H9 (cell line): ENCODE measurements at regions not wholly inside any gene's neighbourhood (a gene's known extent, or its start where the extent isn't known, plus 50 kb on each side); places are given as distances from the start of the nearest gene placed in this dataset.

Experiments
- DNase-seq: peaks from one replicate; pipeline ENCODE4 v3.0.0-alpha.2; 2017
- H2AFZ ChIP-seq: one replicate; pipeline ENCODE4 v1.6.1; 2013; ENCODE audit warnings: mild to moderate bottlenecking, low read length, control low read depth, moderate library complexity
- H2AK5ac ChIP-seq: 2 replicates; pipeline ENCODE4 v1.6.1; 2013; ENCODE audit warnings: low read length, control low read depth, mixed read lengths; ENCODE audit not compliant: insufficient read length
- H2BK120ac ChIP-seq: one replicate; pipeline ENCODE4 v1.6.1; 2013; ENCODE audit warnings: low read depth, mild to moderate bottlenecking, low read length, control low read depth, inconsistent platforms; ENCODE audit not compliant: poor library complexity, severe bottlenecking
- H2BK12ac ChIP-seq: 2 replicates; pipeline ENCODE4 v1.6.1; 2013; ENCODE audit warnings: low read length, control low read depth, mixed read lengths, low read depth; ENCODE audit not compliant: insufficient read length
- H2BK15ac ChIP-seq: 2 replicates; pipeline ENCODE4 v1.6.1; 2013; ENCODE audit warnings: low read depth, low read length, control low read depth
- H2BK20ac ChIP-seq: one replicate; pipeline ENCODE4 v1.6.1; 2013; ENCODE audit warnings: low read depth, mild to moderate bottlenecking, low read length, control low read depth, inconsistent platforms; ENCODE audit not compliant: poor library complexity, severe bottlenecking
- H2BK5ac ChIP-seq: 2 replicates; pipeline ENCODE4 v1.6.1; 2013; ENCODE audit warnings: low read length, control low read depth, mixed read lengths; ENCODE audit not compliant: insufficient read length
- H3K14ac ChIP-seq: 2 replicates; pipeline ENCODE4 v1.6.1; 2013; ENCODE audit warnings: low read length, control low read depth; ENCODE audit not compliant: insufficient read depth
- H3K18ac ChIP-seq: 2 replicates; pipeline ENCODE4 v1.6.1; 2013; ENCODE audit warnings: low read depth, mild to moderate bottlenecking, mixed read lengths, low read length, control low read depth; ENCODE audit not compliant: insufficient read length
- H3K23ac ChIP-seq: 2 replicates; pipeline ENCODE4 v1.6.1; 2013; ENCODE audit warnings: low read length, control low read depth, mixed read lengths, low read depth; ENCODE audit not compliant: insufficient read length
- H3K23me2 ChIP-seq: 2 replicates; pipeline ENCODE4 v1.6.1; 2013; ENCODE audit warnings: low read depth, mild to moderate bottlenecking, mixed read lengths, low read length, control low read depth; ENCODE audit not compliant: insufficient read length, poor library complexity, severe bottlenecking
- H3K27ac ChIP-seq: 2 replicates; pipeline ENCODE4 v1.5.1; 2013; ENCODE audit warnings: low read length, control low read depth, mixed read lengths, low read depth; ENCODE audit not compliant: insufficient read length
- H3K27me3 ChIP-seq: 2 replicates; pipeline ENCODE4 v1.6.1; 2013; ENCODE audit warnings: low read length, control low read depth, inconsistent platforms; ENCODE audit not compliant: insufficient read depth
- H3K4ac ChIP-seq: 2 replicates; pipeline ENCODE4 v1.6.1; 2013; ENCODE audit warnings: low read depth, mild to moderate bottlenecking, control low read depth, inconsistent platforms, low read length, moderate library complexity
- H3K4me1 ChIP-seq: 2 replicates; pipeline ENCODE4 v1.6.1; 2013; ENCODE audit warnings: low read length, control low read depth, inconsistent platforms; ENCODE audit not compliant: insufficient read depth
- H3K4me2 ChIP-seq: 2 replicates; pipeline ENCODE4 v1.6.1; 2013; ENCODE audit warnings: low read length, control low read depth, mixed read lengths; ENCODE audit not compliant: insufficient read length, insufficient read depth
- H3K56ac ChIP-seq: 2 replicates; pipeline ENCODE4 v1.6.1; 2013; ENCODE audit warnings: low read depth, mild to moderate bottlenecking, mixed read lengths, low read length, control low read depth; ENCODE audit not compliant: insufficient read length
- H3K79me1 ChIP-seq: 2 replicates; pipeline ENCODE4 v1.6.1; 2013; ENCODE audit warnings: low read depth, mild to moderate bottlenecking, moderate library complexity, low read length, control low read depth, inconsistent platforms; ENCODE audit not compliant: insufficient read depth, poor library complexity, severe bottlenecking
- H3K79me2 ChIP-seq: 2 replicates; pipeline ENCODE4 v1.6.1; 2013; ENCODE audit warnings: low read length, control low read depth, inconsistent platforms; ENCODE audit not compliant: insufficient read depth
- H3K9ac ChIP-seq: 2 replicates; pipeline ENCODE4 v1.6.1; 2013; ENCODE audit warnings: low read length, control low read depth, mixed read lengths; ENCODE audit not compliant: insufficient read length; ENCODE audit errors: extremely low read depth
- H3K9me3 ChIP-seq: one replicate; pipeline ENCODE4 v1.6.1; 2013; ENCODE audit warnings: low read depth, low read length, inconsistent platforms; ENCODE audit not compliant: control insufficient read depth
- H3T11ph ChIP-seq: one replicate; pipeline ENCODE4 v1.6.1; 2013; ENCODE audit warnings: mild to moderate bottlenecking, low read length, control low read depth, inconsistent platforms
- H4K20me1 ChIP-seq: one replicate; pipeline ENCODE4 v1.6.1; 2013; ENCODE audit not compliant: control insufficient read depth, insufficient read length, insufficient read depth
- H4K5ac ChIP-seq: 2 replicates; pipeline ENCODE4 v1.6.1; 2013; ENCODE audit warnings: low read depth, mild to moderate bottlenecking, mixed read lengths, low read length, control low read depth; ENCODE audit not compliant: insufficient read length
- H4K8ac ChIP-seq: replicated peaks from 2 replicates; pipeline ENCODE4 v1.6.1; 2013; ENCODE audit warnings: low read length, control low read depth, mixed read lengths, low read depth; ENCODE audit not compliant: insufficient read length
- H4K91ac ChIP-seq: 2 replicates; pipeline ENCODE4 v1.6.1; 2013; ENCODE audit warnings: low read depth, mild to moderate bottlenecking, moderate library complexity, mixed read lengths, low read length, control low read depth; ENCODE audit not compliant: insufficient read length
- H3K27ac Mint-ChIP-seq, 3 experiments: 2 replicates in 2 of 3; 3 replicates in 1 of 3; pipeline ENCODE4 v1.8.0; 2020 to 2021; ENCODE audit warnings: mixed read lengths in 3 of 3, mild to moderate bottlenecking in 1 of 3, moderate library complexity in 1 of 3
- H3K27me3 Mint-ChIP-seq: 2 replicates; pipeline ENCODE4 v1.8.0; 2021; ENCODE audit warnings: low read depth, mild to moderate bottlenecking, moderate library complexity, mixed read lengths
- H3K36me3 Mint-ChIP-seq, 3 experiments: 2 replicates in 2 of 3; 3 replicates in 1 of 3; pipeline ENCODE4 v1.8.0; 2020 to 2021; ENCODE audit warnings: low read depth in 3 of 3, mixed read lengths in 3 of 3; ENCODE audit not compliant: insufficient read depth in 1 of 3
- H3K4me1 Mint-ChIP-seq, 2 experiments: 2 replicates each; pipeline ENCODE4 v1.8.0; 2020; ENCODE audit warnings: mixed read lengths in 2 of 2
- H3K4me3 Mint-ChIP-seq, 2 experiments: 2 replicates in 1 of 2; 3 replicates in 1 of 2; pipeline ENCODE4 v1.8.0; 2020 to 2021; ENCODE audit warnings: mild to moderate bottlenecking in 2 of 2, mixed read lengths in 2 of 2, moderate library complexity in 1 of 2
- H3K9me3 Mint-ChIP-seq, 2 experiments: 2 replicates in 1 of 2; 3 replicates in 1 of 2; pipeline ENCODE4 v1.8.0; 2020; ENCODE audit warnings: mild to moderate bottlenecking in 2 of 2, mixed read lengths in 2 of 2, moderate library complexity in 1 of 2
- CTCF ChIP-seq: fragments of 200-600 bp; sonication (generic); conservative IDR thresholded peaks from 3 replicates; pipeline ENCODE4 v1.8.0; 2021; ENCODE audit warnings: antibody characterized with exemption, mild to moderate bottlenecking
- WGBS: extraction: QIAGEN DNeasy Blood & Tissue Kit; methylation state at CpG from one replicate; pipeline ENCODE4 v1.1.7; 2013; ENCODE audit warnings: missing lambda C conversion rate, low lambda C conversion rate, mixed read lengths; ENCODE audit not compliant: insufficient read length; ENCODE audit errors: extremely low coverage; 5-methylcytosine and 5-hydroxymethylcytosine counted together

- Histone ChIP-seq H3K79me1 (no peaks in the 10 kb centered on the region), H4K20me1 (peaks cover 2% of the 10 kb centered on the region), H2AK5ac (no peak overlapping the region), H3K23ac (no peak overlapping the region), H3T11ph (no peak overlapping the region), H3K14ac (no peak overlapping the region), H2BK120ac (no peak overlapping the region), H2BK20ac (no peak overlapping the region), H3K4ac (no peak overlapping the region), H3K4me2 (no peak overlapping the region), H4K5ac (no peak overlapping the region), H3K4me1 (no peaks in the 10 kb centered on the region; the same call in 1 of the 2 replicates), H3K27ac (no peak overlapping the region), H3K79me2 (no peaks in the 10 kb centered on the region), H4K8ac (no peak overlapping the region), H2BK15ac (no peak overlapping the region), H2AFZ (no peak overlapping the region), H2BK12ac (no peak overlapping the region), H3K9me3 (no peaks in the 10 kb centered on the region), H3K18ac (no peak overlapping the region), H3K56ac (no peak overlapping the region), H3K27me3 (no peaks in the 10 kb centered on the region), H2BK5ac (no peak overlapping the region), H3K23me2 (peaks cover 3% of the 10 kb centered on the region), H4K91ac (no peak overlapping the region), H3K9ac (no peak overlapping the region)
- Mint-ChIP-seq H3K4me1 (peaks cover 25 to 29% of the 10 kb centered on the region in 2 experiments), H3K9me3 (no peaks in the 10 kb centered on the region; a peak in 1 of 5 replicates), H3K36me3 (no peaks in the 10 kb centered on the region), H3K27me3 (peaks cover 19% of the 10 kb centered on the region), H3K27ac (no peak overlapping the region), H3K4me3 (no peak overlapping the region)
- no peak for DNase-seq
- no peak for TF ChIP-seq CTCF
- no CpG with 5 or more reads among the region's 5 CpGs for WGBS
These were observed 326.4 kb upstream of the ZMIZ1 start for GRCh38 chr10:78742406-78742729.
